GM10266 (cell line): ENCODE measurements at regions not wholly inside any gene's neighbourhood (a gene's known extent, or its start where the extent isn't known, plus 50 kb on each side); places are given as distances from the start of the nearest gene placed in this dataset.

Experiments used
- DNase-seq: peaks from one replicate; pipeline ENCODE4 v3.0.0; 2012; ENCODE audit errors: extremely low spot score
- CTCF ChIP-seq: IDR thresholded peaks from 2 replicates; pipeline ENCODE4 v1.5.1; 2012; ENCODE audit warnings: mild to moderate bottlenecking, low read depth; ENCODE audit not compliant: control insufficient read depth, insufficient read depth; ENCODE audit errors: missing control alignments

DNA sequence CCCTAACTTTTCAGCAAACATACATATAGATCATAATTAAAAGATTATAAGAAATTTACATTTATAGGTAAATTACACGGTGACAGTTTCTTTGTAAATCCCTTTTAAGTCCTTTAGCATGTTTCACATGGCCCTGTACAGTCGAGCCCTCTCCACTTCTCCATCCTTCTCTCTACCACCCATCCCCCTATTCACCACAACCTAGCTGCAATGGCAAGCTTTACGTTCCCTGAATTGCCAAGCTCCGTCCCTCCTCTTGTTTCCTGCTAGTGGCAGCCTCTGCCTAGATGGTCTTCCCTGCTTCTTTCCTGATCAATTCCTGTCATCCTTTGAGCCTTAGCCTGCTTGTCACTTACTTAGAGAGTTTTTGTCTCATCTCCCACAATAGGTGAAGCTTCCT is 116.2 kb downstream of the TMA16 start:
- DNase-seq, result no peak
- no peak for TF ChIP-seq CTCF

DNA sequence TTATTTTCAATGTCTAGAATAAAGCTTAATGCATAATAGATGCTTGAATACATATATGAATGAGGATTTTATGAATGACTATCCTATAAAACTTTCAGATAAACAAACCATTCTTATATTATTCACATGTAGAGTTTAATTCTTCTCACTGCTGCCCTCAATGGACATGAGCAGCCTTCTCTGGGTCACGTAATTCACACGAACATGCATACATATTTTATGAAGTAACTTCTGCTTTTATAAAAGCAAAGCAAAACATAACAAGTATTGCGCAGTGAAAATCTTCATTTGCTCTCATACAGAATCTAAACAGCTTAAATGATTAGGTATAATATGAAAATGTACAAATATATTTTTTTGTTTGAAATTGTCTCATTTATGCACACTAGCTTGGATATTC is 116.7 kb downstream of the TMA16 start:
- DNase-seq, result no peak
- TF ChIP-seq CTCF, result no peak

- DNase-seq, result no peak
- no peak for TF ChIP-seq CTCF
These were observed 117.4 kb downstream of the TMA16 start for GRCh38 chr4:163611784-163612445.

GRCh38 chr4:163612762-163613161 is 118.3 kb downstream of the TMA16 start:
- no peak for TF ChIP-seq CTCF
- DNase-seq, result no peak

- no peak for TF ChIP-seq CTCF
- no peak for DNase-seq
These were observed 118.9 kb downstream of the TMA16 start for GRCh38 chr4:163613383-163613782.

- DNase-seq, result no peak
- TF ChIP-seq CTCF, result no peak
These were observed 120.4 kb downstream of the TMA16 start for GRCh38 chr4:163614866-163615265.

- TF ChIP-seq CTCF, result no peak
These were observed 124.4 kb downstream of the TMA16 start for GRCh38 chr4:163618845-163619244.

More at GRCh38 chr4:163618845-163619244, 124.4 kb downstream of the TMA16 start:
- DNase-seq, result no peak
